Astrocyte (in vitro differentiated cells and primary cell): ENCODE measurements at regions not wholly inside any gene's neighbourhood (a gene's known extent, or its start where the extent isn't known, plus 50 kb on each side); places are given as distances from the start of the nearest gene placed in this dataset.

ENCODE experiments used
- CTCF ChIP-seq: IDR thresholded peaks from 2 replicates; pipeline ENCODE4 v1.5.1; 2011; ENCODE audit warnings: low read depth, mild to moderate bottlenecking, inconsistent platforms, low read length, moderate library complexity; ENCODE audit not compliant: insufficient read depth
- EZH2 ChIP-seq: IDR thresholded peaks from 2 replicates; pipeline ENCODE4 v1.6.1; 2012; ENCODE audit warnings: mild to moderate bottlenecking, low read length, inconsistent platforms; ENCODE audit not compliant: insufficient read depth

- no peak for TF ChIP-seq CTCF
- TF ChIP-seq EZH2, result no peak
Observed at GRCh38 chr9:92171822-92172221, 56.6 kb upstream of the SPTLC1 start.
